Mesenchymal stem cell (in vitro differentiated cells and primary cell): ENCODE measurements at regions not wholly inside any gene's neighbourhood (a gene's known extent, or its start where the extent isn't known, plus 50 kb on each side); places are given as distances from the start of the nearest gene placed in this dataset.

Source experiments
- DNase-seq: peaks from one replicate; pipeline ENCODE4 v3.0.0-alpha.2; 2013
- H2AFZ ChIP-seq: one replicate; pipeline ENCODE4 v1.6.1; 2013; ENCODE audit warnings: low read depth, mild to moderate bottlenecking, control low read depth, inconsistent platforms, low read length, moderate library complexity
- H2AK5ac ChIP-seq: 2 replicates; pipeline ENCODE4 v1.6.1; 2013; ENCODE audit warnings: low read length, moderate library complexity, mild to moderate bottlenecking, inconsistent platforms; ENCODE audit not compliant: severe bottlenecking
- H2BK120ac ChIP-seq: one replicate; pipeline ENCODE4 v1.6.1; 2013; ENCODE audit warnings: low read depth, mild to moderate bottlenecking, inconsistent platforms, low read length, moderate library complexity
- H2BK12ac ChIP-seq, 2 experiments: one replicate each; pipeline ENCODE4 v1.6.1; 2013; ENCODE audit warnings: inconsistent platforms in 2 of 2, low read length in 2 of 2, mild to moderate bottlenecking in 2 of 2, moderate library complexity in 2 of 2, control low read depth in 1 of 2
- H2BK15ac ChIP-seq: one replicate; pipeline ENCODE4 v1.6.1; 2013; ENCODE audit warnings: mild to moderate bottlenecking, low read depth, inconsistent platforms; ENCODE audit not compliant: poor library complexity, severe bottlenecking
- H2BK5ac ChIP-seq: 2 replicates; pipeline ENCODE4 v1.6.1; 2013; ENCODE audit warnings: low read depth, mild to moderate bottlenecking, low read length, control low read depth, inconsistent platforms; ENCODE audit not compliant: poor library complexity, severe bottlenecking
- H3K14ac ChIP-seq, 2 experiments: one replicate each; pipeline ENCODE4 v1.6.1; 2013; ENCODE audit warnings: inconsistent platforms in 2 of 2, low read length in 2 of 2, control low read depth in 1 of 2, mild to moderate bottlenecking in 1 of 2, moderate library complexity in 1 of 2
- H3K18ac ChIP-seq, 2 experiments: one replicate each; pipeline ENCODE4 v1.6.1; 2013; ENCODE audit warnings: inconsistent platforms in 2 of 2, low read length in 2 of 2, control low read depth in 1 of 2, low read depth in 1 of 2, mild to moderate bottlenecking in 1 of 2
- H3K23ac ChIP-seq, 2 experiments: one replicate each; pipeline ENCODE4 v1.6.1; 2013; ENCODE audit warnings: inconsistent platforms in 2 of 2, low read length in 2 of 2, mild to moderate bottlenecking in 2 of 2, moderate library complexity in 2 of 2, control low read depth in 1 of 2
- H3K27ac ChIP-seq: 2 replicates; pipeline ENCODE4 v1.5.1; 2013; ENCODE audit warnings: mild to moderate bottlenecking, moderate library complexity, low read length, control low read depth, inconsistent platforms; ENCODE audit not compliant: poor library complexity, severe bottlenecking
- H3K27me3 ChIP-seq, 2 experiments: 2 replicates each; pipeline versions ENCODE4 v1.6.1 to v1.7.0; 2013; ENCODE audit warnings: low read length in 2 of 2, mild to moderate bottlenecking in 2 of 2, moderate library complexity in 2 of 2, control low read depth in 1 of 2, inconsistent platforms in 1 of 2; ENCODE audit not compliant: control insufficient read depth in 1 of 2, insufficient read depth in 1 of 2
- H3K36me3 ChIP-seq, 2 experiments: 2 replicates each; pipeline versions ENCODE4 v1.6.1 to v1.7.0; 2013; ENCODE audit warnings: low read length in 2 of 2, control low read depth in 1 of 2, inconsistent platforms in 1 of 2, low read depth in 1 of 2, mild to moderate bottlenecking in 1 of 2; ENCODE audit not compliant: insufficient read depth in 2 of 2, control insufficient read depth in 1 of 2
- H3K4ac ChIP-seq, 2 experiments: one replicate each; pipeline ENCODE4 v1.6.1; 2013; ENCODE audit warnings: inconsistent platforms in 2 of 2, low read length in 2 of 2, mild to moderate bottlenecking in 2 of 2, moderate library complexity in 2 of 2, control low read depth in 1 of 2, low read depth in 1 of 2
- H3K4me1 ChIP-seq: 2 replicates; pipeline ENCODE4 v1.6.1; 2013; ENCODE audit warnings: low read depth, low read length, control low read depth; ENCODE audit not compliant: control insufficient read depth, insufficient read depth
- H3K4me2 ChIP-seq: 2 replicates; pipeline ENCODE4 v1.6.1; 2013; ENCODE audit warnings: low read length, mild to moderate bottlenecking, inconsistent platforms; ENCODE audit not compliant: poor library complexity, severe bottlenecking
- H3K4me3 ChIP-seq, 2 experiments: 2 replicates each; pipeline versions ENCODE4 v1.5.1 to v1.7.0; 2013; ENCODE audit warnings: low read length in 2 of 2, mild to moderate bottlenecking in 2 of 2, control low read depth in 1 of 2, low read depth in 1 of 2; ENCODE audit not compliant: insufficient read depth in 1 of 2
- H3K79me1 ChIP-seq: replicated peaks from 2 replicates; pipeline ENCODE4 v1.6.1; 2013; ENCODE audit warnings: mild to moderate bottlenecking, control low read depth, low read length, inconsistent platforms; ENCODE audit not compliant: poor library complexity, severe bottlenecking
- H3K9ac ChIP-seq: 2 replicates; pipeline ENCODE4 v1.7.0; 2013; ENCODE audit warnings: mild to moderate bottlenecking, low read length, moderate library complexity
- H3K9me3 ChIP-seq: 2 replicates; pipeline ENCODE4 v1.7.0; 2013; ENCODE audit warnings: mild to moderate bottlenecking, low read length; ENCODE audit not compliant: control insufficient read depth
- H4K8ac ChIP-seq: one replicate; pipeline ENCODE4 v1.6.1; 2013; ENCODE audit warnings: inconsistent platforms, mild to moderate bottlenecking, low read length, moderate library complexity
- H4K91ac ChIP-seq: one replicate; pipeline ENCODE4 v1.6.1; 2013; ENCODE audit warnings: mild to moderate bottlenecking, low read length, inconsistent platforms
- WGBS: methylation state at CpG from one replicate; pipeline ENCODE4 v1.1.7; 2013; ENCODE audit warnings: mixed read lengths; 5-methylcytosine and 5-hydroxymethylcytosine counted together

- H4K8ac ChIP-seq, result no peak overlapping the region
Observed at GRCh38 chr18:47585136-47585535, 333.7 kb upstream of the SKOR2 start.

GRCh38 chr18:47582093-47582492 lies 330.6 kb upstream of the SKOR2 start:
- H3K4me2 ChIP-seq, result no peak overlapping the region
- no peak overlapping the region for H3K4me3 ChIP-seq
- peaks cover 0 to 15% of the 10 kb centered on the region in 2 experiments for H3K27me3 ChIP-seq
- no peak overlapping the region for H2AFZ ChIP-seq
- H4K91ac ChIP-seq, result no peak overlapping the region
- no peak overlapping the region for H3K27ac ChIP-seq
- H3K36me3 ChIP-seq, result no peaks in the 10 kb centered on the region
- no peak overlapping the region for H2BK5ac ChIP-seq
- WGBS, result 9% methylated on average over 3 of the region's 3 CpGs
- no peak overlapping the region for H4K8ac ChIP-seq
- no peak overlapping the region for H3K23ac ChIP-seq
- no peaks in the 10 kb centered on the region for H3K4me1 ChIP-seq
- H2BK12ac ChIP-seq, result no peak overlapping the region
- H2BK120ac ChIP-seq, result no peak overlapping the region
- no peak overlapping the region for H3K18ac ChIP-seq
- no peak overlapping the region for H3K4ac ChIP-seq
- H3K9me3 ChIP-seq, result no peaks in the 10 kb centered on the region
- no peak overlapping the region for H2AK5ac ChIP-seq
- H3K79me1 ChIP-seq, result no peaks in the 10 kb centered on the region
- no peak for DNase-seq
- H3K14ac ChIP-seq, result no peak overlapping the region
- H2BK15ac ChIP-seq, result no peak overlapping the region
- no peak overlapping the region for H3K9ac ChIP-seq

More at GRCh38 chr18:47585136-47585535, 333.7 kb upstream of the SKOR2 start:
- H4K91ac ChIP-seq, result no peak overlapping the region
- DNase-seq, result no peak
- H3K4ac ChIP-seq, result no peak overlapping the region
- no peak overlapping the region for H2BK12ac ChIP-seq
- H3K9ac ChIP-seq, result no peak overlapping the region
- H2AFZ ChIP-seq, result no peak overlapping the region
- no peaks in the 10 kb centered on the region for H3K4me1 ChIP-seq
- no peak overlapping the region for H2AK5ac ChIP-seq
- no peak overlapping the region for H3K23ac ChIP-seq
- H3K18ac ChIP-seq, result no peak overlapping the region
- no peak overlapping the region for H3K14ac ChIP-seq
- H2BK15ac ChIP-seq, result no peak overlapping the region
- no peaks in the 10 kb centered on the region for H3K36me3 ChIP-seq
- no peak overlapping the region for H3K27ac ChIP-seq
- no peak overlapping the region for H2BK5ac ChIP-seq
- WGBS, result 69% methylated on average over 5 of the region's 5 CpGs
- no peaks in the 10 kb centered on the region for H3K9me3 ChIP-seq
- H3K4me3 ChIP-seq, result no peak overlapping the region
- no peaks in the 10 kb centered on the region for H3K79me1 ChIP-seq
- no peak overlapping the region for H3K4me2 ChIP-seq
- H2BK120ac ChIP-seq, result no peak overlapping the region
- H3K27me3 ChIP-seq, result peaks cover 0 to 9% of the 10 kb centered on the region in 2 experiments

- Histone ChIP-seq H3K4me3 (no peak overlapping the region), H2BK15ac (no peak overlapping the region), H2BK120ac (no peak overlapping the region), H3K4me1 (no peaks in the 10 kb centered on the region), H2BK12ac (no peak overlapping the region), H3K36me3 (no peaks in the 10 kb centered on the region), H3K9ac (no peak overlapping the region), H4K8ac (no peak overlapping the region), H3K14ac (no peak overlapping the region), H2BK5ac (no peak overlapping the region), H3K27me3 (peaks cover 0 to 13% of the 10 kb centered on the region in 2 experiments), H4K91ac (no peak overlapping the region), H3K23ac (no peak overlapping the region), H3K27ac (no peak overlapping the region), H3K4ac (no peak overlapping the region), H3K9me3 (no peaks in the 10 kb centered on the region), H3K79me1 (no peaks in the 10 kb centered on the region), H2AK5ac (no peak overlapping the region), H2AFZ (no peak overlapping the region), H3K4me2 (no peak overlapping the region), H3K18ac (no peak overlapping the region)
- DNase-seq, result no peak
- WGBS, result 68% methylated on average over 7 of the region's 7 CpGs
Observed at GRCh38 chr18:47577520-47577919, 326.1 kb upstream of the SKOR2 start.

GRCh38 chr18:47574966-47575365 lies 323.5 kb upstream of the SKOR2 start:
- no peak overlapping the region for H2BK5ac ChIP-seq
- H3K9me3 ChIP-seq, result no peaks in the 10 kb centered on the region
- no peak overlapping the region for H2AFZ ChIP-seq

More at GRCh38 chr18:47574966-47575365, 323.5 kb upstream of the SKOR2 start:
- H3K14ac ChIP-seq, result no peak overlapping the region
- H3K36me3 ChIP-seq, result no peaks in the 10 kb centered on the region
- DNase-seq, result no peak
- no peak overlapping the region for H3K27ac ChIP-seq
- no peaks in the 10 kb centered on the region for H3K79me1 ChIP-seq
- no peak overlapping the region for H2BK12ac ChIP-seq
- H3K4me1 ChIP-seq, result no peaks in the 10 kb centered on the region
- H3K4me3 ChIP-seq, result no peak overlapping the region
- H4K91ac ChIP-seq, result no peak overlapping the region
- H3K18ac ChIP-seq, result no peak overlapping the region
- 77% methylated on average over 5 of the region's 6 CpGs for WGBS
- H2BK120ac ChIP-seq, result no peak overlapping the region
- H2AK5ac ChIP-seq, result no peak overlapping the region
- no peak overlapping the region for H3K23ac ChIP-seq
- H3K4ac ChIP-seq, result no peak overlapping the region
- H4K8ac ChIP-seq, result no peak overlapping the region
- no peak overlapping the region for H3K4me2 ChIP-seq
- H2BK15ac ChIP-seq, result no peak overlapping the region
- H3K27me3 ChIP-seq, result peaks cover 0 to 10% of the 10 kb centered on the region in 2 experiments
- H3K9ac ChIP-seq, result no peak overlapping the region
